ENCODE measurements at regions not wholly inside any gene's neighbourhood (a gene's known extent, or its start where the extent isn't known, plus 50 kb on each side); places are given as distances from the start of the nearest gene placed in this dataset.
A peak's percentile ranks its signal among the peaks of the same experiment; 100 is the strongest.
"Not testable (repeated sequence)": the region's sequence is repeated elsewhere in the genome, so short reads cannot be mapped to it uniquely, and the experiment has no call there.

- Histone ChIP-seq H3K27ac (no peak overlapping the region), H3K4me3 (replicated peaks in 1 of 3) (no peak overlapping the region), H3K4me1 (no peaks in the 10 kb centered on the region), H3K9me3 (no peaks in the 10 kb centered on the region), H3K27me3 (no peaks in the 10 kb centered on the region), H3K36me3 (no peaks in the 10 kb centered on the region)
- 45 to 64% methylated on average over 7 of the region's 7 CpGs for WGBS, 2 donors
- DNase-seq = no peak
- intact Hi-C loops (cut with DNase I) = no loop called here
- TF ChIP-seq CTCF (IDR thresholded peaks at IDR 0.05) (no peak), POLR2A (IDR thresholded peaks at IDR 0.05) (no peak)
Observed at GRCh38 chr7:6917258-6917657, 91.2 kb upstream of the CCZ1B start.

- H3K27me3 ChIP-seq; H3K9me3 ChIP-seq; H3K4me3 ChIP-seq (replicated peaks in 1 of 3); H3K27ac ChIP-seq; intact Hi-C loops (cut with DNase I); H3K36me3 ChIP-seq; H3K4me1 ChIP-seq; DNase-seq: not testable (repeated sequence)
- 90 to 91% methylated on average over 8 to 9 of the region's 9 CpGs for WGBS, 2 donors
Observed at GRCh38 chr7:6919169-6919568, 93.1 kb upstream of the CCZ1B start.

- H3K4me3 ChIP-seq (replicated peaks in 1 of 3); intact Hi-C loops (cut with DNase I); H3K9me3 ChIP-seq; H3K27me3 ChIP-seq; H3K36me3 ChIP-seq; DNase-seq; H3K27ac ChIP-seq; H3K4me1 ChIP-seq: not testable (repeated sequence)
- WGBS, 2 donors = 80 to 94% methylated on average over 2 to 9 of the region's 10 CpGs
Observed at GRCh38 chr7:6924523-6924922, 98.4 kb upstream of the CCZ1B start.

- H3K27ac ChIP-seq; H3K36me3 ChIP-seq; H3K9me3 ChIP-seq; DNase-seq; H3K4me1 ChIP-seq; H3K4me3 ChIP-seq (replicated peaks in 1 of 3); H3K27me3 ChIP-seq; intact Hi-C loops (cut with DNase I): not testable (repeated sequence)
- 83 to 86% methylated on average over 21 to 22 of the region's 26 CpGs for WGBS, 2 donors
Observed at GRCh38 chr7:6926193-6927174, 100.4 kb upstream of the CCZ1B start.

- H3K27me3 ChIP-seq; H3K4me3 ChIP-seq (replicated peaks in 1 of 3); H3K9me3 ChIP-seq; DNase-seq; H3K4me1 ChIP-seq; intact Hi-C loops (cut with DNase I); H3K36me3 ChIP-seq; H3K27ac ChIP-seq: not testable (repeated sequence)
- 91 to 93% methylated on average over 8 of the region's 8 CpGs for WGBS, 2 donors
Observed at GRCh38 chr7:6927643-6928042, 101.6 kb upstream of the CCZ1B start.

GRCh38 chr7:6929588-6929987, 103.5 kb upstream of the CCZ1B start:
- intact Hi-C loops (cut with DNase I); H3K9me3 ChIP-seq; H3K27me3 ChIP-seq; DNase-seq; H3K27ac ChIP-seq; H3K4me3 ChIP-seq (replicated peaks in 1 of 3); H3K36me3 ChIP-seq; H3K4me1 ChIP-seq: not testable (repeated sequence)
- 93 to 96% methylated on average over 6 to 7 of the region's 7 CpGs for WGBS, 2 donors

GRCh38 chr7:6930081-6930635, 104.1 kb upstream of the CCZ1B start:
- H3K36me3 ChIP-seq; H3K9me3 ChIP-seq; intact Hi-C loops (cut with DNase I); H3K4me1 ChIP-seq; H3K4me3 ChIP-seq (replicated peaks in 1 of 3); DNase-seq; H3K27me3 ChIP-seq; H3K27ac ChIP-seq: not testable (repeated sequence)
- 74 to 81% methylated on average over 7 of the region's 7 CpGs for WGBS, 2 donors

GRCh38 chr7:6930787-6931186, 104.7 kb upstream of the CCZ1B start:
- DNase-seq = peak; percentile 36 to 42
- H3K36me3 ChIP-seq; H3K4me1 ChIP-seq; H3K27me3 ChIP-seq; intact Hi-C loops (cut with DNase I); H3K9me3 ChIP-seq; H3K4me3 ChIP-seq (replicated peaks in 1 of 3); H3K27ac ChIP-seq: not testable (repeated sequence)
- WGBS, 2 donors = 2 to 19% methylated on average over 4 to 9 of the region's 11 CpGs
- TF ChIP-seq CTCF (IDR thresholded peaks at IDR 0.05) = peak in 3 of 6 experiments; percentile 32 to 55 (median 41)

- intact Hi-C loops (cut with DNase I); H3K36me3 ChIP-seq; H3K4me1 ChIP-seq; H3K9me3 ChIP-seq; H3K27me3 ChIP-seq; H3K27ac ChIP-seq; H3K4me3 ChIP-seq (replicated peaks in 1 of 3); DNase-seq: not testable (repeated sequence)
- 77 to 80% methylated on average over 7 of the region's 7 CpGs for WGBS, 2 donors
Observed at GRCh38 chr7:6931456-6931855, 105.4 kb upstream of the CCZ1B start.

GRCh38 chr7:6933954-6934632, 108.0 kb upstream of the CCZ1B start:
- H3K27ac ChIP-seq; H3K4me1 ChIP-seq; H3K4me3 ChIP-seq (replicated peaks in 1 of 3); H3K27me3 ChIP-seq; H3K9me3 ChIP-seq; intact Hi-C loops (cut with DNase I); DNase-seq; H3K36me3 ChIP-seq: not testable (repeated sequence)
- 85 to 95% methylated on average over 8 to 13 of the region's 17 CpGs for WGBS, 2 donors

All from thyroid gland (tissue), 4 donors.